ENCODE measurements at regions not wholly inside any gene's neighbourhood (a gene's known extent, or its start where the extent isn't known, plus 50 kb on each side); places are given as distances from the start of the nearest gene placed in this dataset.
A peak's percentile ranks its signal among the peaks of the same experiment; 100 is the strongest.

- no peak for DNase-seq (ENCODE audit: low read depth)
Observed at GRCh38 chr5:30932273-30933017, 261.0 kb upstream of the CDH6 start.

DNA sequence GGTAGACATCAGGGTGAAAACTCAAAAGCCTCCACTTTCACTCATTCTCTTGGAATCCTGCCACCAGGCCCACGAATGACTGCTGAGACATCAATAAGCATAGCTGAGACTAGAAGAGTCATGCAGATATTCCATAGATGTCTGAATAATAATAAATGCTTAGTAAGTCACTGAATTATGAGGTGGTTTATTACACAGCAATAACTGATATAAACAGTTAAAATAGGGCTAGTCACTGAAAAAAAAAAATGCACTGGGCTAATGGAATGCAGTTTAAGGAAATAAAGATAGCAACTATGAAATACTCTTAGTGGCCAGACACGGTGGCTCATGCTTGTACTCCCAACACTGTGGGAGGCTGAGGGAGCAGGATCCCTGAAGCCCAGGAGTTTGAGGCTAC, 262.8 kb upstream of the CDH6 start:
- DNase-seq (ENCODE audit: low read depth): peak; percentile 64

GRCh38 chr5:30928956-30929355, 264.5 kb upstream of the CDH6 start:
- peak; percentile 4 for DNase-seq (ENCODE audit: low read depth)

GRCh38 chr5:30926218-30926617, 267.3 kb upstream of the CDH6 start:
- DNase-seq (ENCODE audit: low read depth): no peak

DNA sequence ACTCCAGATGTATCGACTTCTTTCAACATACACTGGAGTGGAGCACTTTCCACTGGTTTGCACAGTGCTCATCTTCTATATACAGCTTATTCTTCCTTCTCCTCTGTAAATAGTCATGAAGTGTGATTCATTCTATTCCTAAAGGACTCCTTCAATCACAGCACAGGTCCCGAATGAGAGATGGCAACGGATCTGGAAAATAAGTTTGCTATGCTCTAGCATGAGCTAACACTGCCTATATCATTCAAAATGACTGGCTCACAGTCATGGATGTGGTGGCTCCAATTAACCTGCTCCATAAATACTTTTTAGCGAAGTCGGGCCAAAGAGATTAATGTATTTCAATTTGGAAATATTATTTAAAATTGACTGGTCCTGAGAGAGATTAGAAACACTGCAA, 272.1 kb upstream of the CDH6 start:
- DNase-seq (ENCODE audit: low read depth): no peak

DNA sequence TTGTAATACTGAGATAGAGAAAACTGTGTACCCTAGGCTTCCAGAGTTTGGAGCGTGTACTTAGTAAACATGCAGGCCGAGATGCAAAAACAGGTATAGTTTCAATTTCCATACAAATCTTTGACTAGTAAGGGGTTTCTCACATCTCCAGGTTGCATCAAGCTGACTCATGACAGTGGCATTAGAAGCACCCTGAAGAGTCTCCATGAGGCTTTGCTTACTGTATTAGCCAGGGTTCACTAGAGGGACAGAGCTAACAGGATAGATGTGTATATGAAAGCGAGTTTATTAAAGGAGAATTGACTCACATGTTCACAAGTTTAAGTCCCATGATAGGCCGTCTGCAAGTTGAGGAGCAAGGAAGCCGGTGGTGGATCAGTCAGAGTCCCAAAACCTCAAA, 275.3 kb upstream of the CDH6 start:
- DNase-seq (ENCODE audit: low read depth): peak; percentile 47

- no peak for DNase-seq (ENCODE audit: low read depth)
Observed at GRCh38 chr5:30908356-30908755, 285.1 kb upstream of the CDH6 start.

DNA sequence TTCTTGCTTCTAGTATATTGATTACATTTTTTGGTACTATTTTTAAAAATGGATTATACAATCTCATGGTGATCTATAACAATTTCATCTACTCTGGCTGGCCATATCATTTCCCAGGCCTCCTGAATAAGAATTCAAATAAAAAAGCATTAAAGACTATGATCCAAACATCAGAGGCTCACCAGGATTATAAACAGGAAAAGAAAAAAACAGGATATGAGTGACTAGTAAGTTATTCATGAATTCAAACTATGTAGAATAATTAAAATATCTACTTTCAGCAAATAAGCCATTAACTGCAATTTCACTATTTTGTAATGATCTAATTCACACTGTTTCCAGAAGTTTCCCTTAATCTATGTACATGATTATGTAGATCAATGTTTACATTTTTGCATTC, 293.1 kb upstream of the CDH6 start:
- DNase-seq (ENCODE audit: low read depth): no peak

- peak; percentile 66 for DNase-seq (ENCODE audit: low read depth)
Observed at GRCh38 chr5:30894811-30895210, 298.7 kb upstream of the CDH6 start.

DNA sequence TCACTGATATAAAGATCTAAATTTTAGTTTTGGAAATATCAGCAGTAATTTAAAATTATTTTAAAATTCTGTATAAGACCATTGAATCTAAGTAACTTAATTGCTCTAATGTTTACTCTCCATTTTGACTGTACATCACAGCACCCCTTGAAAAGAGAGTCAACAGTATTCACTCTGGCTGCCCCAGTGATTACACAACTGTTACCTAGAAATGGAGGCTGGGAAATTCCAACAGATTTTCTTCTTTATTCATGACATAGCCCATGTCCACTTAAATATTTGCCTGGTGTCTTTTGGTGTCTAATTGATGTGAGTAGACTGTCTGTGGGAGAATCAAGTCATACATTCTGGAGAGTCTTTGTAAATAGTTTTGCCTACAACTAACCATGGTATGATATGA, 301.8 kb upstream of the CDH6 start:
- no peak for DNase-seq (ENCODE audit: low read depth)

DNA sequence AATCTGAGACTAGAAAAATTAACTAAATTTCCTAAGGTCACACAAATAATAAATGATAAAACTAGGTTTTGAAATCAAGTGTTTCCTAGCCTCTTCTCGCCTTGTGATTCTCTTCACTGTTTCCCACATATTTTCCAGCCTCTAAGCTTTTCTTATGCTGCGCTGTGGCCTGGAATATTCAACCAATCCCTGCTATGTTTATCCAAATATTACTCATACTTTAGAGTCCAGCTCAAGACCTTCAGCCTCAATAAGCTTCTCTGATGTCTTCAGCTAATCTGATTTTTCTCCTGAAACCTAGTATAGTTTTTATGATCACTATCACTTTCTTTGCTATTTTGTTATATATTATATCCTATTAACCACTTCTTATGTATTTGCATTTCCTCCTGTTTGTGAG, 303.1 kb upstream of the CDH6 start:
- no peak for DNase-seq (ENCODE audit: low read depth)

- no peak for DNase-seq (ENCODE audit: low read depth)
Observed at GRCh38 chr5:30880514-30880913, 313.0 kb upstream of the CDH6 start.

GRCh38 chr5:30879887-30880286, 313.6 kb upstream of the CDH6 start:
- no peak for DNase-seq (ENCODE audit: low read depth)

DNA sequence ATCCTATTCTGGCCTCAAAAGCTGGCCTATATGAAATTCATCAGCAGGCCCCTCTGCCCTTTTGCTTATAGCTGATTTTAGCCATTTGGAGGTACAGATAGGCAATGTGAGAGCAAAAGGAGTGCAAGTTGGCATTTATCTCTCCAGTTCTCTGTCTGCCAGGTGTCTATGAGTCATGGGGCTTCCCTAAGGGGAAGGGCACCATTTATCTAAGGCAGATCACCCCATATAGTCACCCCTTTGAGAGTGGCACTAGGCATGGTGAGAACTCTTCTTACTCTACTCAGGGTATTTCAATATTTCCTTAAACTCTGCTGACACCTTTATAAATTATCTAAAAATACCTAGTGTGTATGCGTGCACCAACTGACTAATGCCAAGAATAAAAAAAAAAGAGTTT, 314.7 kb upstream of the CDH6 start:
- no peak for DNase-seq (ENCODE audit: low read depth)

GRCh38 chr5:30878296-30878695, 315.2 kb upstream of the CDH6 start:
- DNase-seq (ENCODE audit: low read depth): no peak

- DNase-seq (ENCODE audit: low read depth): no peak
Observed at GRCh38 chr5:30874241-30875034, 319.0 kb upstream of the CDH6 start.

GRCh38 chr5:30871196-30871595, 322.3 kb upstream of the CDH6 start:
- no peak for DNase-seq (ENCODE audit: low read depth)

- no peak for DNase-seq (ENCODE audit: low read depth)
Observed at GRCh38 chr5:30867711-30868110, 325.8 kb upstream of the CDH6 start.

DNA sequence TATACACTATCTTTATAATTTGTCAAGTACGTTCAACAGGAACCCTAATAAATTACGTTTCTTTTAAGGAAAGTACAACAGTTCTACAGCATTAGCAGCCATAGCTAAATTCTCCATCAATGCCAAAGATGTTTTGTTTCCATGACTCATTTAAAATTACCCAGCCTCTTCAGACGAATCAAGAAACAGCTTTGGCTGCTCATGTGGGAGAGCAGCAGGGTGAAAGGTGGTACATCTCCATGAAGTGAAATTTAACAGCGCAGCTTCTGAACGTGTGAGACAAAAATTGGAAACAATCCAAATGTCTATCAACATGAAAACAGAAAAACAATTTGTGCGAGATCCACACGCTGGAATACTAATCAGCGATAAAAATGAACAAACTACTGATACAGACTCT, 327.3 kb upstream of the CDH6 start:
- DNase-seq (ENCODE audit: low read depth): no peak

DNA sequence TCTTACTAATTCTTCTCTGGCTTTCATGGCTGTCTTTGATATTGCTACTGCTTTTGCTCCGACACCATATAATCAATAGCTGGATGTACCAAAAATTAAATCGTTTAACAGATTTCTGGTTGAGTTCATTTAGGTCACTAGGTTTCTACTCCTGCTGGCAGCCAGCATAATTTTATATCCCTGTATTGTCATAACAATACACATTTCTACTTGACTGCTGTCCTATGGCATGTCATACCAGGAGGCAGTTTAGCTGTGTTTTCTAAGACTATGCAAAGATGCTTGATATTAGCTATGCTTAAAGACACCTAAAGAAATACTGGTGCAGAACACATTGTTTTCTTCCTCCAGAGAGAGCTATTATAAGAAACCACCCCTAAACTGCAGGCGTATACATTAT, 337.2 kb upstream of the CDH6 start:
- no peak for DNase-seq (ENCODE audit: low read depth)

- no peak for DNase-seq (ENCODE audit: low read depth)
Observed at GRCh38 chr5:30853158-30853557, 340.3 kb upstream of the CDH6 start.

- no peak for DNase-seq (ENCODE audit: low read depth)
Observed at GRCh38 chr5:30850866-30851265, 342.6 kb upstream of the CDH6 start.

DNA sequence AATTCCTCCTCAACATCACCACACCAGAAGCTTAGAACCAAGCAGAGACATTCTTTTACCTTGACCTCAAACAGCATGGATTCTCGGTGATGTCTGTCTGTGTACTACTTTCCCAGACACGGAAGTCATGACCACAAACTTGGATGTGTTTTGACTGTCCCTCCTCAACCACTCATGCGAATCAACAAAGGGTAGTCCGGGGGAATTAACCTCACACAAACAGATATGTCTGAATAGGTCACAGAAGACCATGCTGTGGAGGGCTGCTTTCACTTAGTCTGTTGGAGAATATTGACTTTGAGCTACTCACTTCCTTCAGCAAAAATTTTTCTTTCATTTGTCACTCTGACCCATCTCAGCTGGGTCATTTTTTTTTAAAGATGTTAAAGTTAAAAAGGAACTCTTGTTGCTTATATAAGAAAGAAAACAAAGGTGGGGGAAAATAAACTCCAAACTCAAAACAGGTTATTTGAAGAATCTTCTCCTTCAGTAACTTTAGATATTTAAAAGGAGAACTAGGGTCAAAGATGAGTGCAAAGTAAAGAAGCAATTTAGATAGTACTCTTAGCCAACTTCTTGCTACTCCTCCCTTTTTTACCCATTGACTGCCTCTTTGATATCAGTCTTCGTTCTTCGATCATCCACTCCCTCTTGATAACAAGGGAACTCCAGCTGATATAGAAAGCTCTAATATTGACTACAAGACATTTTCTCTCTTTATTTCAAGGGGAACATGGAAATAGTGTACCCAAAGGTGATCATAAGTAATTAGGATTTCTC, 343.4 kb upstream of the CDH6 start:
- DNase-seq (ENCODE audit: low read depth): peak; percentile 8

Data from amniotic epithelial cell (primary cell).